GM18499 (cell line): ENCODE measurements at regions not wholly inside any gene's neighbourhood (a gene's known extent, or its start where the extent isn't known, plus 50 kb on each side); places are given as distances from the start of the nearest gene placed in this dataset.

Experiments
- ATAC-seq: cut with Tn5 transposase; IDR thresholded peaks from one replicate; pipeline ENCODE4 v1.9.1; 2021; ENCODE audit warnings: moderate number of reproducible peaks; ENCODE audit not compliant: insufficient read depth, unreplicated experiment

DNA sequence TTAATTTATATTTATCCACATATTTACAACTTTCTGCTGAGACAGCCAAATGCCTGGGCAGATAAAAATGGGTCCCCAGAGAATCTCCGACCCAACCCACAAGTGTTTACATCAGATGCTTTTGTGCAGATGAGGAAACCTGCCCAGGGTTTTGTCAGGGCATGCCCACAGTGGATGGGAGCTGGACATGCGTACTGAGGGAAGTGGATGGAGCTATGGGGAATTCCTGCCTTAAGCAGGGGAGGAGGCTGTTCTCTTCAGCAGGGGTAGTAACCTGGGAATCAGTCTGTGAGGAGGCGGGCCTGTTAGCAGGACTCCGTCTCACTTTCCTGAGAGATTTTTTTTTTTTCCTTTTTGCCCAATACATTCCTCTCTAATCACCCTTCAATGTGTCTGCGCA, 122.9 kb downstream of the RFC3 start:
- no peak for ATAC-seq

DNA sequence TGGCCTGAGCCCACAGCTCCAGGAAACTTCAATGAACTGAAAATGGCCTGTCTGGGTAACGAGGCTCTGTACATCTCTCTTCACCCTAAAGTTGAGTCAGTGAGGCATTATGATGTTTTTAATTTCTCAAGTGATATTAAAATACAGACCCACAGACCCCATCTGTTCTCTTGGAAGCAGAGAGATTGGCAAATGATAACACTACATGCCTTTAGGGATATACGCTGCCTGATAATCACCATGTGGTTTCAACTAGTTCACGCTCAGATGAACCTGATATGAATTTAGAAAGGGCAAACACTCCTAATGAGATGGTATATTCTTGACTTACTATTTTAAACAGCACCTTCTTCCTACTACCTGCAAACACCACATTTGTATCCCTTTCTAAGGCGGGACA, 127.5 kb downstream of the RFC3 start:
- ATAC-seq = no peak

DNA sequence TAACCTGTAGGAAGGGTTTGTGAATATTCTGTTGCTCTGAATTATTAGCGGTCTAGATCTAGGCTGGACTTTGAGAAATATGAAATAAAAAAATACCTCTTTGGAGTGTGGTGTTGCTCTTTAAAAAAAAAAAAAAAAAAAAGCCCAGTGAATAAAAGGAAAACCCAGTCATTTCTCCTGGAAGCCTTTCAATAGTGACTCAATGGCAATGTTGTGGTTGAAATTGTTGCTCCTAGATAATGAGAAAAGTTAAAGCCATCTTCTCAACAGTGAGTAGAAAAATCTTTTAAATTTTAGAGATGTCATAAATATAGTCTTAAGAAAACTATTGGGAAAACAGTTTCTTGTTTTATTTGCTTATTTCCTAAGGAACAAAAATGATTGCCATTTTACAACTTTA, 135.3 kb downstream of the RFC3 start:
- ATAC-seq = no peak

DNA sequence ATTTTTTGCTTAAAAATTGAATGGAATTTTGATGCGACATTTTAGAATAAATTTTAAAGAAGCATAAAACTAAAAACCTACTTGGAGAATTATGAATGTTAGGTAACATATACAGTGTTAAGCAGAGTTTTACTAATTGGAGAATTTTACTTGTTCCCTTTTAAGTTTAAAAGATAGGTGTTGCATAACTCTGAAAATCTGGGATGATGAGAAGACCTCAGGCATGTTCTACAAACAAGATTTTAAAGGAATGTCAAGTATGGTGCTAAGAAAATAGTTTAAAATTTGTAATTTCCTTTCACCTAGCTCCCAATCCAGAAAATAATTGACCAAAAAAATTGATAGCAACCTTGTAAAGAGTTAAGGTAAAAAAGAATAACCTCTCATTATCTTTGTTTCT, 135.8 kb downstream of the RFC3 start:
- ATAC-seq = no peak

DNA sequence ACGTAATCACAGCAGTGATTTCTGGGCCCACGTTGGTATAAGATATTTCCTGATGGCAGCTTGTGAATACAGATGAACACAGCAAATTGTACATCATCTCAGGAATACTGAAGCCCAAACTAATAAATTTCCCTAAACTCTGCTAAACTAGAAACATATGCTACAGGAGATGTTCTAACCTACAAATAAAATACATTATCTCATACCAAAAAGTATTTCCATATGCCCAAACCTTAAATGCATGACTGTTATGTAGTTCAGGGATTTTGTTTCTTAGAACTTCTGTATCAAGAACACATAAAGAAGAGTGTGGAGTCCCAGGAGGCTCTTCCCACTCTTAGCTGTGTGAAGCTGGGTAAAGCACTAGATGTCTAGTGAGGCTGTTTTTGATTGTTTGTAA, 138.4 kb downstream of the RFC3 start:
- no peak for ATAC-seq

DNA sequence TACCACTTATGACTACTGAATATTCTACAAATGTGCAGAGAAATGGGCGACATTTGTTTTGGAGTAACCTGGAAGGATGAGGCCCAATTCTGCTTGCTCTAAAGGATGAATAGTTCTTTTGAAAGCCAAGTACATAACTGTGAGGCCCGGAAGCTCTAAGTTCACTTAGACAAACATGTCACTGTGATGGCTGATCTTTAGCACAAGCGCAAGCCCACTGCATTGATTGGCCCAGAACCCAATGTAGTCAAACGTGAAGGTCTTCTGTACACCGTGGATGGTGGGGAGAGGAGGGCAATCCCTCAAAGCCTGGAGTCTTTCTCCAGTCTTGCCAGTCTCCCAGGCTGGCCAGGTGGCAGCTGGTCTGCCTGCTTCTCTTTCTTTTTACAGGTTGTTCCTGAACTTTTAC, 139.6 kb downstream of the RFC3 start:
- no peak for ATAC-seq

DNA sequence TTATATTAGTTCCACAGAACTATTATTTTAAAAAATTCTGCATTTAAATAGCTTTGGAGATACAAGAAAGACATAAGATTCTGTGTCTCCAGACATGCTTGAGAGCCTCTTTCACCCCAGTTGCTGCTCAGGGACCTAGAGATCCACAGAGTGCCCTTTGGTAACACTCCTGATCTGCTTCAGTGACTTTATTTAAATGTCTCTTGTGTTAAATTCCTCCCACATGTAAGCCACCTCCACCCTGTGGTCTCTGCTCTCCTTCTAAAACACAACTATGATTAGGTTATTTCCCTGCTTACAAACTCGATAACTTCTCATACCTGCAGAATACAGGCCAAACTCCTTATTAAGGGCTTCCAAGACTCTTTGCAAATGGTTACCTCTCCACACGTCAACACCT, 141.0 kb downstream of the RFC3 start:
- ATAC-seq = no peak

DNA sequence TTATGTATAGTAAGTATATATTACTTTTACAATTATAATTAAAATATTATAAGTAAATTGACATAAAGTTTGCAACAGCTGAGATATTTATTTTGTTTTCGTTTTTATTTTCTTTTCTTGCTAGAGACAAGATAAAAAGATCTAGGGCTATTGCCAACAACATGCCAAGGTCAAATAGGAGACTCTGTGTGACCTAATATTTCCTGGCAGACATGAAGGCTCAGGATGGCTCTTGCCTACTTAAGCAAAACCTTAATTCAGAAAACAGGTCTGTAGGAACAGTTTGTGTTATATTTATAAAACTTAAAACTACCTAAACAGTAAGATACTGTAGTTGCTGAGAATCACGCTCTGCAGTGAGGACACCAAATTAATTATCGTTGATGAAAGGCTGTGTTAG, 145.2 kb downstream of the RFC3 start:
- no peak for ATAC-seq

DNA sequence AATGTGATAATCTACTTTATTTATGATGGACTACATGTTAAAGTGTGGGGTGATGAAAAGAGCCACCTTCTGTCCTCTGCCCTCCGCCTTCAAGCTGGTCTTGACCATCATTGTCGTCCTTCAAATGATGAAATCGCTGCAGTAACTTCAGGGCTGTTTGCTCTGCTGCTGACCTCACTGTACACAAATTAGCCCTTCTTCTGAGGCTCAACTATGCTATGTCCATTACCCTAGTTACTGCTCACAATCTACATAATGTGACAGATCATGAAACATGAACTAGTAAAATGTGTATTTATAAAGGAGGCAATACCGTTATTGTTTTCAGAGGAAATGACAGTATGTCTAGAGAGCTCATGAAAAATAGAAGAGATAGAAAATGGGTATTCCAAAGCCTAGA, 145.9 kb downstream of the RFC3 start:
- no peak for ATAC-seq

DNA sequence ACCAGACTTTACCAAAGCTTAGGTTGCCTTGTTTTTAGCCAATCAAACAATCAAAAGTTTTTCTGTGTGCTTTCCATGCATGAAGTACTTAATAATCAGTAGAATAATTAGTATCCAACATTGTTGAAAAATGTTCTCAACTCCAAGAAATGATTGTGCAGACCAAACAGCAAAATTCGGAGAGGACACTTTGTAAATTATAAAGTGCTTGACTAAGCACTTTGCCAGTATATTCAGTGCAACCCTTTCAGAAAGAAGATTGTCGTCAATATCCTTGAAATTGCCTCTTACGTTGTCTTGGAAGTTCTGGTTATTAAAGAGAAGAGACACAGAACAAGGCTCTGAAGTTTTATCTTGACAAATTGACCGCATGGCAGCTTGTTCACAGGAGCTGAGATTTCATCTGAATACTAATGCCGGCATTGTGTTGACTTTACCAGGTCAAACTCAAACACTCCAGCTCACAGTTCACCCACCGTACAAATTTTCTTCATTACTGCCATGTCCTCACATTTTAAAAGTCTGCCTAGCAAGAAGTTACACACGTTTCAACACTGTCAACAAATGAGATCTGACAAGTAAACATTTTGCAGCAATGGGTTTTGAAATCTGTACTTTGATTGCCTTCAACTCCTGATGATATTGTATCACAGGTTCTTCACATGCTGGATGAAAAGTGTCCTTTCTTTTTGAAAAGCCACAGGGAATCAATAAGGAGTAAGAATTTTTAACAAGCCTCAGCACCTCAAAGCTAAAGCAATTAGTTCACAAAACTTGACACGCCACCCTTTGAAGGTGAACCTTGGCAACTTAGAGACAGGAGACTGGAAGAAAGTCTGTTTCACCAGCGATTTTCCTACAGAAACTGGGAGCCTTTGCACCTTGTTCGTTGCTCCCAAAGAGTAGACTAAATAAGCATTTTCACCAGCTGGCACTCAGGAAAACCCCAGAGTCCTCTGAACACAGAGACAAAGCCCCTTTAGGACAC, 150.9 kb downstream of the RFC3 start:
- ATAC-seq = no peak

DNA sequence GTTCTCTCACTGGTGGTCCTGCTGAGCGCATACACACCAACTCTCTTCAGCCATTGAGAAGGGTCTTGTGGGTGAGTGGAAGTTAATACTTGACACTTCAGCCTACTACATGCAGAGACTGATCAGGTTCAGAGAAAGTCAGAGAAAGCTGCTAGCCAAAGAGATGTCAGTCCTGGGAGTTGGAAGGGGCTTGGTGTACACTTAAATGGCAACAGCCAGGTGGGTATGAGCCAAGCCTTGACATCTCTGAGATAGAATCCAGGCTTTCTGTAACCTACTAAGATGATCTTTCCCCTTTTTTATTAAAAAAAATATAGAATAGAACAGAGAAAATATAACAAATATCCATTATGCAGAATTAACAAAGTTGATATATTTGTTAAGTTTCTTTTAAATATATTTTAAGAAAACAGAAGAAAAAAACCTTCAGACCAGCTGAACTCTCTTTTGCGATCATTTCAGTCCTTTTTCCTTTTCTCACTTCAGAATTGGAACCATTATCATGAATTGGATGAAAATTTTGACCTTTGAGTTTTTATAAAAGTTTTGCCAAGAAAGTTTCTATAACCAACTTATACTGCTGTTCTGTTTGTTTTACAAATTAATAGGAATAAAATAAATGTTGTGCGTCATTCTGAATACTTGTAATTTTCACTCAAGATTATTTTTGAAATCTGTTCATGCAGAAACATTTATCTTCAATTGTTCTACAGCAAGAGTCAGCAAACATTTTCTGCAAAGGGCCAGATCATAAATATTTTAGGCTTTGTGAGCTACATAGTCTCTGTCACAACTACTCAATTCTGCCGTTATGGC, 153.0 kb downstream of the RFC3 start:
- ATAC-seq = no peak

DNA sequence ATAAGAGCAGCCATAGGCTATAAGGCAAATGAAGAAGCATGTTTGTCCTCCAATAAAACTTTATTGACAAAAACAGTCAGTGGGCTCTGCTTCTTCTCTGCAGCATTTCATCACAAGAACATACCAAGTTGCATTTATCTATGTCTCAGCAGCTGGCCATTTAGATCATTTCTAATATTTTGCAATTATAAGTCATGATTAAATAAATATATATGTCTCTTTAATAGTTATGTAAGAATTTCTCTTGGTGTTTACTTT, 153.5 kb downstream of the RFC3 start:
- ATAC-seq = no peak

DNA sequence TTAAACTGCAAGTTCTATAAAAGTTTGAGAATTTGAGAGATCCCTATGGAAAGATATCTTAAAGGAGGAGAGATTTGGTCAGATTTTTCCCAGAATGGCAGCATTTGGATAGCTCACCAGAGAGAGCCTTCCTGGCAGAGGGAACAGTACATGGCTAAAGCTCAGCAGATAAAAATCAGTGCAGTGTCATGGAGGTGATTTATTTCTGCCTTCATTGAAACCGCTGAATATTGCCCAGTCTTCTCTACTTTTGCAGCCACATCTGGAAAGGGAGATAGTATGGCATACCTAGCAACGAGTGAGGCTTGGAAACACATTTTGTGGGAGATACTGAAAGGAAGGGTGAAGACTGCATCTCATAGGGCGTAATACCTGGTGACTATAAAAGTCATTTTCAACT, 155.2 kb downstream of the RFC3 start:
- no peak for ATAC-seq

DNA sequence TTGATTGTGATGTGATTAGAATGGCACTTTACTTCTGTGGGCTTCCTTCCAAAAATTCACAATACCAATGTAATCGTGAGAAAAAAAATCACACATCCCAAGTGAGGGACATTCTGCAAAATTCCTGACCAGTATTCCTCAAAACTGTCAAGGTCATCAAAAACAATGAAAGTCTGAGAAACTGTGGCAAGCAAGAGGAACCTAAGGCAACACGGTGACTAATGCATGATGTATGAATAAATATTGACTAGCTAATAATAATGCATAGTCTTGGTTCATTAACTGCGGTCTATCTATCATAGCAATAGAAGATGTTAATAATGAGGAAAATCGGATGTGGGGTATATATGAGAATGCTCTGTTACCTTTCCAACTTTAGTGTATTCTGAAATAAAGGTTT, 159.0 kb downstream of the RFC3 start:
- no peak for ATAC-seq

DNA sequence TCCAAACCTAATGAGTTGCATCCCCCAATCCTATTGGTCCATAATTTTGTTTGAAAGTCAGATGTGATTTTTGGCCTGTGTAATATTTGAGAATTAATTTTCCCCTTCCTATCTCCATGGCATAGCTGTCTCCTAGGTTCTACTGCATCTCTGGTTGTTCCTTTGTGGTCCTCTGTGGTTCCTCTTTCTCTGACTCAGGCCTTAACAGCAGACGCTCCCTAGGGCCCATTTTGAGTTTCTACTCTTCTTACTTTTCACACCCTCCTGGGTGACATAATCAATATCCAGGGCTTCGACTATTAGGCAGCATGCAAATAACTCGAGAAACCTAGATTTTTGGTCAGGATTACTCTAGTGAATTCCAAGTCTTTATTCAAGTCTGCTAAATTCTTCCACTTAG, 160.7 kb downstream of the RFC3 start:
- ATAC-seq = no peak

DNA sequence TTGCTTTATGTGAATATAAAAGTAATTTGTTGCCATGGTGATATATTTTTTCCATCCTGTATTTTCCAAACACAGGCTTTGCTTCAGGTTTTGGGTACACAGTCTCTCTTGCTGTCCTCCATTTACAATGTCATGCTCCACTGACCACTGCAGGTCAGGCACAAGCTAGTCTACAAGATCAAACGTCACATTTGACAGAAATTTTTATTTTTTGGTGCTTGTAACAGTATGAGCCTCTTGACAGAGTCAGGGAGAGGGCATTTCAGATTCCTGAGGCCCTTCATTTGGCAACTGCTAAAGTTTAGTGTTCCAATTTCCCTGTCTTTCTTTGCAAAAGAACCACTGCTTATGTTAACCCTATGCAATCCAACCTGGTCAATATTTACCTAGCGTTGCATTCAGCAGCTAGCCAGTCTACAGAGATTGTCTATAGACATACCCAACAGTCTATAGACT, 175.0 kb downstream of the RFC3 start:
- ATAC-seq = no peak

DNA sequence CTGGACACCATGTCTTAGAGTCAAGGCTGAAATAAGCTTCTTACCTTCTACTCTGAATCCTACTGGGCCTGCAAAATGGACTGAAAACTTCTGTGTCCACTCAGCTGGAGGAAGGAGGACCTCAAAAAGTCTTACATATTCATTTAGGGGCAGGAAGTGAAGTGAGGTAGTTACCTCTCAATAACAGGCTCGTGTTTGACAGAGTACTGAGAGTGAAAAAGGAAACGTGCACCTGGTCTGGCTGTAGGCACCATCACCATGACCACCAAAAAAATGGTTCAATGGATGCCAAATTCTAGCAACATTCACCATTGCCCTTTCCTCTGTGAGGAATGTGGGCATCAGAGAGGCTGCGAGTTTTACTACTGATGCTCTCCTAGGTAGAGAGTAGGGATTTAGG, 176.2 kb downstream of the RFC3 start:
- ATAC-seq = no peak

DNA sequence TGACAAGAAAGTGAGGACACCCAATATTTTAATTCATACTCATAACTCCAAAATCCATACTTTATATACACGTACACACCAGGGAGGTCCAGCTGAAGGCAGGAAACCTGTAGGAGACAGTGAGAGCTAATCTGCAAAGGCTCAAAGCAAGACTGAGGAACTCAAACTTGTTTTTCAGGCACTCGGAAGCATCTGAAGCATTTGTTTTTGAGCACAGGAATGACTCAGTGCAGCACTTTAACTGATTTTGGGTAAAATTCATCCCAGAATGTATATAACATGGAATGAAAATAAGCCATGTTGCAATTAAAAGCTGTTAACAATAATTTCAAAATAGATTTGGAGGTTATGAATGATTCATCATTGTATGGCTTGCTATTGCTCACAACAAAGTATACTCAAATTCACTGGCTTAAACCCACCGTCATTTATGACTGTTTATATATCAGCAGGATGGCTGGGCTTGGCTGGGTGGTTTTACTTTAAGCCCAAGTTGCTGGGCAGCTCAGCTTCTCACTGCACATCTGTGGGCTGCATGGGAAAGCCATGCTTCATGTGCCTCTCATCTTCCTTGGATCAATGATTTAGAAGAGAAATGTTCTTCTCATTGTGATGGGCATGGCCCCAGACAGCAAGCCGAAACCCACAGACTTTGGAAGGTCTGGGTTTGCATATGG, 177.0 kb downstream of the RFC3 start:
- no peak for ATAC-seq

DNA sequence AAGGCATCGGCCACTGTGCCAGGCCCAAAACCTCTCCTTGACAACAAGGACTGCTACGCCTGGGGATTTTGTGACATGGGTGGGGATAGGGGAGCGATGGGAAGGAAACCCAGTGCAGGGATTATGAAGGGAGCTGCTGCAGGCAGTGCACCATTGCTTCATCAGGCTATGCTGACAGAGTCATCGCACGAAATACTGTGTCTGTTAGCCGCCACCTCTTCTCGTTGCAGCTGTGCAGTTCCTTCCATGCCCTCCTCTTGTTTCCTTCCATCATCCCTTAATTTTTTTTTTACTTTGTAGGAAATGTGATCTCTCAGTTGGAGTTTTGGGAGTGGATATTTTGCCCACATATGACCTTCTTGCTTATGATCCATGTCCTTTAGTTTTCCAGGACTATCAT, 178.7 kb downstream of the RFC3 start:
- no peak for ATAC-seq

DNA sequence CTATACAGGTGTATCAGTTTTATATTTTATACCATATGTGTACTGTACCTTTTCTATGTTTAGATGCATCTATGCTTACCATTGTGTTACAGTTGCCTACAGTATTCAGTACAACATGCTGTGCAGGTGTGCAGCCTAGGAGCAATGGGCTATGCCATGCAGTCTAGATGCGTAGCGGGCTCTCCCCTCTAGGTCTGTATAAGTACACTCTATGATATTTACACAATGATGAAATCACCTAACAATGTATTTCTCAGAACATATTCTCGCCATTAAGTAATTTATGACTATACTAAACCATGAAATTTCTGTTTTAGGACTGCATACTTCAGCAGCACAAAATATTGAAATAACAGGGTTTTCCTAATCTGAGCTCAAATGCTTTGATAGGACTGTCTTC, 179.6 kb downstream of the RFC3 start:
- no peak for ATAC-seq
